CD4-positive, alpha-beta T cell treated with Interleukin-15 for 1 hour (primary cell): ENCODE measurements at regions not wholly inside any gene's neighbourhood (a gene's known extent, or its start where the extent isn't known, plus 50 kb on each side); places are given as distances from the start of the nearest gene placed in this dataset.

Experiments
- DNase-seq: peaks from one replicate; pipeline ENCODE4 v3.0.0-alpha.2; 2020

DNA sequence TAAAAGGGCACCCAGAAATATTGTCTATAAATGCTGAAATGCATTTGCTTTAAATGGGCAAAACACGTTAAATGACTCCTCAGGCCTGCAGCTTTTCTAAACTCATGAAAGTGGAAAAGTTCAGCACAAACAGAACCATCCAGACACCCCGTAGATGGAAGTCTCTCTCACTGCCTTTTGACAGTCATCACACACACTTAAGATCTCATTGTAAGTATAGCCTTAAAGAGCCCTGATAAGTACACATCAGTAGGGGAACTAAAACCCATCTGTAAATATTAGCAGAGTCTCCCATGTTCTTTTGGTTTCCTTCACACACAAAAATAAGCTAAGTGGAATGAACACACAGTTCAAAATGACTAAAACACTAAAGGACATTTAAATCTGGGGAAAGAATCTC lies 166.7 kb downstream of the LTN1 start:
- no peak for DNase-seq

DNA sequence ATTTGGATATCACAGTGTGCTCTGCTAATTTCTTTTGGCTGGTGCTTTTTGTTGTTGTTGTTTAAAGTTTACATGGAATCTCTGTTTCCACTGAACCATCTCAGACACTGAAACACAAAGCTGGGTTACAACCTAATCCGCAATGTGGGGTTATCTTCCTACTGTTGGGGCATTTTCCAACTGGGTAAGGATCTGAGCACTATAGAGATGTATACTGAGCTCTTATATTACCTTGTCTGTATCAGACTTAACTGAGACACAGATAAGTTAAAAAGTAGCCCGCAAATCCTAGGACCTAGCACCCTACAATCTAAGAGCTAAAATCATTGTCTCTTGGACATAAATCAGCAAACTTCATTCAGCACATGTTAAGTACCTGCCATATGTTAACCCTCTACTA lies 169.2 kb downstream of the LTN1 start:
- DNase-seq = no peak

DNA sequence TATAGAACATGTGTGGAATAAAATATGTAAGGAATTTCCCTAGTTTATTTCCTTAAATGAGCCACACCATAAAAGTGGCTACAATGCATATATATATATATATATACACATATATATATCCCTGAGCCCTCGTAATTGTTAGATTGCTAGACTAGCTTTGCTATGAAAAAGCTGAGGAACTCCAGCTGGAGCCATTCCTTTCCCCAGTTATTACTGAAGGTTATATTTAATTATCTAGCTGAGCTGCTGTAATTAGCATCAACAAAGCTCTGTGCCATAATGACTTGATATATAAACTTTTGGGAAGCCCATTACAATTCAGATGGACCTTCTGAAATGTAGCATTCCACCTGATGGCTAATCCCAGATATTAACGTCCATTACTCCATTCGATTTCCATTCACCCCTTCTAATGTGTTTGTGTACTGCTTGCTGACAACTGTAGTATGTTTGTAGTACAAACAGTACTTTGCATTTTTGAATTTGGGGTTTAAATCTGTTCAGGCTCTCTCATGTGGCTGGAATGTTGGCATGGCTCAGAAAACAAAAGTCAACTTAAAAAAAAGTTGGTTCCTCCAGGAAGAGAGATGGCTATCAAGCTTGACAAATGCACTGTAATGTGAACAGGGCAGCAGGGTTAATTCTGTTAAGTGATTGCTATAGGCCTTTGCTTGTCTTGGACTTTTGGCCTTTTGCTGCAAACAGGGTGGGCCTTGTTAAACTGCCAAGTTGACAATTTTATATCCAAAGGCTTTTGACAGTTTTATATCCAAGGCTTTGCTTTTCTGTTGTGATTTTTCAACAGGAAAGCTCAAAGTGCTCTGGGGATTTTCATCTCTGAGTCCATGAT lies 170.0 kb downstream of the LTN1 start:
- DNase-seq = no peak

DNA sequence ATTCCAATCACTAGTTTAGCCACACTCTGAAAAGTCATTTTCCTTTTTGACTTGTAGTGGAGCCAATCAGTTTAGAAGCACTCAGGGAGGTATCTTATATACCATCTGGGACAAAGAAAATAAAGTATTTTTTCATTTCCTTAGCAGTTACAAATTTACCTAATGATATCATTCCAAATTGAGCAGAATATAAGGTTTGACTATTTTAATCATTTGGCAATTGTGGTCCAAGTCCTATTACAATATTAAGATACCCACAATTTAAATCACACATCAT lies 170.6 kb downstream of the LTN1 start:
- DNase-seq = no peak

DNA sequence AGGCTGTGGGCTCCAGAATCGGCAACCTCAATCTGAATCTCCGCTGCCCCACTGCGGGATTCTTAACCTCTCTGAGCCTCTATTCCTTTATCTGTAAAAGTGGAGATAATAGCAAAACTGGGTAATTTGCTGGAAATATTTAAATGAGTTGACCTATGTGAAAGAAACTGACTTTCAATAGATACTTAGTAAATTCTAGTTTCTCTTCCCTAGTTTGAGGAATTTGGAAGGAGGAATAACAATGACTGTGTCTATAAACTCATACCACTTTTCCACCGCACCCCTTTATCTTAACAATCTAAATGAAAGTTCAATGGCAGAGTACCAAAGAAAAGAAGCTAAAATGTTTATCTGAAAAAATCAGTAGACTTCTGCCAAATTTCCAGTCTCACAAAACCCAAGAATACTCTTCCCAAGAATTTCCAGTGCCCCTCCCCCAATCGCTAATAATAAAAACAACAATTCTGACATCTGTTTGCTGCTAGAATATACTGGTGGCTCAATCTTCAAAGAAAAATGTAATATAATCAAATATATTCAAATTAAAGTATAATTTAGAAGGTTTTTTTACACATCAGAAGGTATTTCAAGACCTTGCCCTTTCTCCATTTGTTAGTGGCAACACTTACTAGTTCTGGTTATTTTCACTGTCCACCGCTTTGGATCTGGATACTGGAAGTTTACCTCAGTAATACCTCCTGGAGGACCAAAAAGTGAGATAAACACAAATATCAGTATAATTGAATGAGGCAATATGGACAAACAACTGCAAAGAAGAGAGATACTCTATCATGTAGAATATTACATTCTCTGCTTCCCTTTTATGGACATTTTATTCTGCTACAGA lies 171.2 kb downstream of the LTN1 start:
- no peak for DNase-seq

- no peak for DNase-seq
Observed at GRCh38 chr21:28818663-28819278, 173.9 kb downstream of the LTN1 start.

GRCh38 chr21:28817871-28818270 lies 174.8 kb downstream of the LTN1 start:
- no peak for DNase-seq

DNA sequence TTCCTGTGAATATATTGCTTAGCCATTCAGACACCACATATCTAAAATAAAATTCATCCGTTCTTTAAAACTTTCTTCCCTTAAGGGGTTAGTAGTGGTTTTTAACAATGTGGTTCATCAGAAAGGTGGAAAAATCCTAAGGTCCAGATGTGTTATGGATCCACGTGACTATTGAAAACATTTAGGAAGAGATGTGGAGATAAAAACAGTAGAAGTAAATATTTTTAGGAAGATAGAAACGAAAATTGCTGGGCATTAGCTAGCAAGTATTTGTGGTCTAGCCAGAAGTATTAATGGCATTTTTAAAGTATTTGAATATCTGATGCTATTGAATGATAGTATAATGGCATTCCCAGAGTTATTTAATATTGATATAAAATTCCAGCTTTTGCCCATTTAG lies 180.8 kb downstream of the LTN1 start:
- no peak for DNase-seq

- DNase-seq = no peak
Observed at GRCh38 chr21:28810826-28811524, 181.7 kb downstream of the LTN1 start.

GRCh38 chr21:28805885-28806284 lies 186.8 kb downstream of the LTN1 start:
- no peak for DNase-seq

DNA sequence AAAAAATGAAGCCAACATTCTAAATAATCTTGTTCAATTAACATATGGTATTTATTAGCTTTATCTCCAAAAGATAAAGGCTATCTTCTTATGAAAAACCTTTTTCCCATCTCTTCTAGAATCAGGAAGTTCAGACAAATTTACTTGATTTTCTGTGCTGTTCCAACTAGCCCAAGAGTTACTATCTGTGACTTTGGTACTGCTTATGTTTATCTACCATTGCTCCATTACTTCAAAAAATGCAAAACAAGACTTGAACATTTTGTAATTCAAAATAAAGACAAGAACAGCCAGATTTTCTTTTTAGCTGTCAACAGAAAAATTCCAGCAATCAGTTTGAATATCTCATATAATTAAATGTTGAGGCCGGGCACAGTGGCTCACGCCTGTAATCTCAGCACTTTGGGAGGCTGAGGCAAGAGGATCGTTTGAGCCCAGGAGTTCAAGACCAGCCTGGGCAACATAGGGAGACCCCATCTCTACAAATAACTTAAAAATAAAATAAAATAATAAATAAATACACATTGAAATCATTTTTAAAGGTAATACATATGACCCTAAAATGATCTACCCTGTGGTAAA lies 188.5 kb downstream of the LTN1 start:
- no peak for DNase-seq

- no peak for DNase-seq
Observed at GRCh38 chr21:28801906-28802305, 190.8 kb downstream of the LTN1 start.

GRCh38 chr21:28799926-28800325 lies 192.8 kb downstream of the LTN1 start:
- no peak for DNase-seq

DNA sequence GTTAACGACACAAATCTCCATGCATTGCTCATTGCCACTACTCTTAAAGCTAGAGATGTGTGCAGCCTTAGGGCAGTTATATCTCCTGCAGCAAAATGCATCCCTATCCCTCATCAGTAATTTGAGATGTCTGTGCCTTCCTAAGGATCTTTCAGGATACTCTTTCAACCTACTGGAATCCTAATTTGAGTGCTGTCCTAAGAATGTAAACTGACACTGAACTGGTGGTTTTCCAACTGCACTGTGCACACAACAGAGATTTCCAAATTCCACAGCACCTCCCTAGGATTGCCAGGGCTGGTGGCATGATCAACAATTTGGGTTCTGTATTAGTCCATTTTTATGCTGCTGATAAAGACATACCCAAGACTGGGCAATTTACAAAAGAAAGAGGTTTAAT lies 193.9 kb downstream of the LTN1 start:
- no peak for DNase-seq

DNA sequence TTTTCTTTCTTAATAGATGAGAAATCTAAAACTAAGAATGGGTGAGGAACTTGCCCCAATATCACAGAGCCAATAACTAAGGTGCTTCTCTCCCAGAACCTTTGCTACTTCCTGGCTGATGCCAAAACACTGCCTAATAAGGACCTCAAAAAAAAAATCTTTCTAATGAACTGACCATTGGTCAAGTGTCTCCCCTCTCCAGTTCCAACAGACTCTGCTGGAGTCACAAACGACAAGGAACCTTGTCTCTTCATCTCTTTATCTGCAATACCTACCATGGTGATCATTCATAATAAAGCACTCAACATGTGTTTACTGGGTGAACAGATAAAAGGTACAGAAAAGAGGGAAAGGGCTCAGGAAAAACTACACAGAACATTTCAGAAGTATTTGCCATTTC lies 197.4 kb downstream of the LTN1 start:
- DNase-seq = no peak

DNA sequence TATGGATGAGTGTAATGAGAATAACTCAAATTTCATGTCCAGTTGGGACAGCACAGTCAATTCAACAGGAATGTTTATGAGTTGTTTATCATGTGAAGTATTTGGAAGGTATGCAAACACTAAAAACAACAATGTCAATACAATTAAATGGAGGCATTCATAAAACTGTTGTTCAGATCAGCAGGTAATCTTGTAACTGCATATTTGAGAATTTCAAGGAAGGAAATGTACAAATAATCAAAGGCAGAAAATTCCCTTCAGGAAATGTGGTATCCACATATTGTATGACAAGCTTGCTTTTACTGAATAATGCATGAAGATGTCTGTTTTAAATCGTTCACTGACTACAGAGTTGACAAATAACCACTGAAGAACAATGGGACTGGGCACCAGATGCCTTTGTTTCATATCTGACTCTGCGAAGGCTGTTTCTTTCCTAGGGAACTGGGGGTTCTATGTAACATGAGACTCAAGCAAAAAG lies 198.3 kb downstream of the LTN1 start:
- DNase-seq = no peak

DNA sequence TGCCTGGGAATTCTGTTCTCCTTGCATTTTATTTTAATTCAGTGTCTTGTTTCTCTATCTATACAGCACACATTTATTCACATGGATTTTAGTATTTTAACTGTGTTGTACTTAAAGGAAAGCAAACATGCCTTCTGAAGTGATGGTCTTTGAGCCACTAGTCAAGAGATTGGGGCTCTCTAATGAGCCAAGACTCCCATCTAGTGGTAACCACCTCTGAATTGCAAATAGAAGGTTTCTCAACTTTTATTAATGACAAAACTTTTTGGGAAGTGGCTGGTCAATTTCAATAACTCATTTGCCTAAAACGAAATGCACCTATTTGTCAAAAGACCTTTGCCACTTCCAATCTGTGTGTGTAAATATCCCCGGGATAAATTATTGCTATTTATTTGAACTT lies 199.6 kb downstream of the LTN1 start:
- no peak for DNase-seq

DNA sequence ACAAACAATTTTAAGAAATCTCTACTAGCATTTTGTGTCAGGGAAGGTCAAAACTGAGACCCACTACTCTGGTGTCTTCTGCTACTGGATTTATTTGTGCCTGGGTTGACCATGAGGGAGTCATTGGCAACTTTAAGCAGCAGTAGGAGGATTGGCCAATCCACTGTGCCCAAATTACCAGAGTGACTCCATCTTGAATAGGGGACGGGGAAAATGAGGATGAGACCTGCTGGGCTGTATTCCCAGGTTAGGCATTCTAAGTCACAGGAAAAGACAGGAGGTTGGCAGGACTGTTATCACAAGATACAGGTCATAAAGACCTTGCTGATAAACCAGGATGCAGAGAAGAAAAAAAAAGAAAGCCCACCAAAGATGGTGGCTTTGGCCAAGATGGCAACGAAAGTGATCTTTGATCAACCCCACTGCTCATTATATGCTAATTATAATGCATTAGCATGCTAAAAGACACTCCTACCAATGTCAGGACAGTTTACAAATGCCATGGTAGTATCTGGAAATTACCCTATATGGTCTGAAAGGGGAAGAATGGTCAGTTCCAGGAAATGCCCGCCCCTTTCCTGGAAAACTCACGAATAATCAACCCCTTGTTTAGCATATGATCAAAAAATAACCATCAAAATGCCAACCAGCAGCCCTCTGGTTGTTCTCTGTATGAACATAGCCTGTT lies 200.9 kb downstream of the LTN1 start:
- DNase-seq = no peak

- no peak for DNase-seq
Observed at GRCh38 chr21:28790335-28790734, 202.3 kb downstream of the LTN1 start.

DNA sequence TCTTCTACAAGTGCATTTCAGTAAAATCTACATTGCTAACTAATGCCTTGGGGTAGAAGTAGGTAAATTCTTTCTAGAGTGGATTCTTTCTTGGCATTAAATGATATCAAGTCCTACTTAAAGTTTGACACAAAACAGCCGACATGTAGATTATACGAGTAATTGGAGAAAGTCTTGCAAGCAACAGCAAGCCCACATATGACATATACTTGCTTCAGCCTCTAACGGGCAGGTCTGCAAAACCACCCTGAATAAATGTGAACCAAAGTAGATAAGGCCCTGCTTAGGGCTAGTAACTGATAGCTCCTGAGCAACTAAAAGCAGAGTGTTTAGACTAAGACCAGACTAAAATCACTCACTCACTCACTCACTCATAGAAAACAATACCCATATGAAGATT lies 203.2 kb downstream of the LTN1 start:
- DNase-seq = no peak

DNA sequence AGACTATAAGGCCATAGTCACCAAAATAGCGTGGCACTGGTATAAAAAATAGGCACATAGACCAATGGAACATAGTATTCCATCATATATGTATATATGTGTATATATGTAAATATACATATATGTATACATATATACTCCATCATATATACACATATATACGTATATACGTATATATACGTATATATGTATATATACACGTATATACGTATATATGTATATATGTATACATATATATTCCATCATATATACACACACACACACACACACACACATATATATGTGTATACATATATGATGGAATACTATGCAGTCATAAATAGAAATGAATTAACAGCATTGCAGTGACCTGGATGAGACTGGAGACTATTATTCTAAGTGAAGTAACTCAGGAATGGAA lies 204.6 kb downstream of the LTN1 start:
- no peak for DNase-seq

DNA sequence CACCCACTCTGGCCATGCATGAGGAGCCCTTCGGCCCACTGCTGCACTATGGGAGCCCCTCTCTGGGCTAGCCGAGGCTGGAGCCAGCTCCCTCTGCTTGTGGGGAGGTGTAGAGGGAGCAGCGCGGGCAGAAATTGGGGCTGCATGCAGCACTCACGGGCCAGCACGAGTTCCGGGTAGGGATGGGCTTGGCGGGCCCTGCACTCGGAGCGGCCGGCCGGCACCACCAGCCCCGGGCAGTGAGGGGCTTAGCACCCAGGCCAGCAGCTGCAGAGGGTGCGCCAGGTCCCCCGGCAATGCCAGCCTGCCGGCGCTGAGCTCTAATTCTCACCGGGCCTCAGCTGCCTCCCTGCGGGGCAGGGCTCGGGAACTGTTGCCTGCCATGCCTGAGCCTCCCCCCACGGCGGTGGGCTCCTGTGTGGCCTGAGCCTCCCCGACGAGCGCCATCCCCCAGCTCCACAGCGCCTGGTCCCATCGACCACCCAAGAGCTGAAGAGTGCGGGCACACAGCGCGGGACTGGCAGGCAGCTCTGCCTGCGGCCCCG lies 209.0 kb downstream of the LTN1 start:
- DNase-seq = no peak
